Neural progenitor cell (in vitro differentiated cells): ENCODE measurements at regions not wholly inside any gene's neighbourhood (a gene's known extent, or its start where the extent isn't known, plus 50 kb on each side); places are given as distances from the start of the nearest gene placed in this dataset.

Source experiments
- DNase-seq: peaks from one replicate; pipeline ENCODE4 v3.0.0-alpha.2; 2016; ENCODE audit warnings: low spot score
- H2AFZ ChIP-seq: fragments of 200-600 bp; sonication (generic); replicated peaks from 2 replicates; pipeline ENCODE4 v1.6.1; 2016; ENCODE audit warnings: antibody characterized with exemption
- H3F3A ChIP-seq: fragments of 200-600 bp; sonication (generic); 2 replicates; pipeline ENCODE4 v1.6.1; 2016; ENCODE audit warnings: antibody characterized with exemption, low read depth
- H3K27ac ChIP-seq: fragments of 200-600 bp; sonication (generic); 2 replicates; pipeline ENCODE4 v1.5.1; 2016; ENCODE audit warnings: mild to moderate bottlenecking
- H3K27me3 ChIP-seq: fragments of 200-600 bp; sonication (generic); 2 replicates; pipeline ENCODE4 v1.6.1; 2016; ENCODE audit warnings: mild to moderate bottlenecking, moderate library complexity
- H3K36me3 ChIP-seq: fragments of 200-600 bp; sonication (generic); 2 replicates; pipeline ENCODE4 v1.5.1; 2016
- H3K4me1 ChIP-seq: fragments of 200-600 bp; sonication (generic); 2 replicates; pipeline ENCODE4 v1.6.1; 2016; ENCODE audit warnings: mixed run types
- H3K4me2 ChIP-seq: fragments of 200-600 bp; sonication (generic); 2 replicates; pipeline ENCODE4 v1.6.1; 2016
- H3K4me3 ChIP-seq: fragments of 200-600 bp; sonication (generic); 2 replicates; pipeline ENCODE4 v1.5.1; 2016
- H3K79me2 ChIP-seq: fragments of 200-600 bp; sonication (generic); 2 replicates; pipeline ENCODE4 v1.6.1; 2016; ENCODE audit warnings: low read depth
- H3K9ac ChIP-seq: fragments of 200-600 bp; sonication (generic); 2 replicates; pipeline ENCODE4 v1.6.1; 2016
- H3K9me3 ChIP-seq: fragments of 200-600 bp; sonication (generic); 2 replicates; pipeline ENCODE4 v1.5.1; 2016; ENCODE audit warnings: low read depth
- H4K20me1 ChIP-seq: fragments of 200-600 bp; sonication (generic); 2 replicates; pipeline ENCODE4 v1.6.1; 2016; ENCODE audit warnings: low read depth
- H3K27ac Mint-ChIP-seq: 3 replicates; pipeline ENCODE4 v1.8.0; 2021; ENCODE audit warnings: mixed read lengths
- H3K27me3 Mint-ChIP-seq: 2 replicates; pipeline ENCODE4 v1.8.0; 2022; ENCODE audit warnings: low read depth, mild to moderate bottlenecking, inconsistent platforms, moderate library complexity, mixed read lengths; ENCODE audit not compliant: insufficient read depth
- H3K36me3 Mint-ChIP-seq: 3 replicates; pipeline ENCODE4 v1.8.0; 2021; ENCODE audit warnings: mixed read lengths
- H3K4me1 Mint-ChIP-seq: 3 replicates; pipeline ENCODE4 v1.8.0; 2021; ENCODE audit warnings: mixed read lengths
- H3K4me3 Mint-ChIP-seq: 3 replicates; pipeline ENCODE4 v1.8.0; 2021; ENCODE audit warnings: mild to moderate bottlenecking, moderate library complexity, mixed read lengths
- H3K9me3 Mint-ChIP-seq: 3 replicates; pipeline ENCODE4 v1.8.0; 2020; ENCODE audit warnings: mixed read lengths
- CTCF ChIP-seq: fragments of 200-600 bp; sonication (generic); IDR thresholded peaks from 2 replicates; pipeline ENCODE4 v1.5.1; 2017; ENCODE audit warnings: antibody characterized with exemption, mild to moderate bottlenecking
- EZH2 ChIP-seq: fragments of 200-600 bp; sonication (generic); IDR thresholded peaks from 2 replicates; pipeline ENCODE4 v1.6.1; 2017; ENCODE audit warnings: antibody characterized with exemption, mild to moderate bottlenecking, moderate library complexity
- EZH2phosphoT487 ChIP-seq: fragments of 200-600 bp; sonication (generic); IDR thresholded peaks from 2 replicates; pipeline ENCODE4 v1.6.1; 2017; ENCODE audit warnings: antibody characterized with exemption

GRCh38 chr6:54771968-54772367, 74.6 kb upstream of the FAM83B start:
- H3K36me3 Mint-ChIP-seq, result no peaks in the 10 kb centered on the region
- Histone ChIP-seq H2AFZ (no peak overlapping the region), H4K20me1 (no peaks in the 10 kb centered on the region), H3K79me2 (no peaks in the 10 kb centered on the region), H3K9ac (no peak overlapping the region), H3K36me3 (no peaks in the 10 kb centered on the region), H3K27me3 (no peaks in the 10 kb centered on the region), H3F3A (no peaks in the 10 kb centered on the region), H3K4me1 (no peaks in the 10 kb centered on the region), H3K27ac (no peak overlapping the region), H3K4me3 (no peak overlapping the region), H3K4me2 (no peak overlapping the region), H3K9me3 (no peaks in the 10 kb centered on the region)
- no peak overlapping the region for H3K4me3 Mint-ChIP-seq
- DNase-seq, result no peak
- H3K9me3 Mint-ChIP-seq, result no peaks in the 10 kb centered on the region
- H3K4me1 Mint-ChIP-seq, result no peaks in the 10 kb centered on the region
- H3K27me3 Mint-ChIP-seq, result no peaks in the 10 kb centered on the region
- no peak overlapping the region for H3K27ac Mint-ChIP-seq
- TF ChIP-seq EZH2phosphoT487, result no peak
- no peak for TF ChIP-seq EZH2
- TF ChIP-seq CTCF, result no peak

GRCh38 chr6:54772610-54773009, 74.0 kb upstream of the FAM83B start:
- Histone ChIP-seq H3K9ac (no peak overlapping the region), H3K36me3 (no peaks in the 10 kb centered on the region), H3K4me2 (no peak overlapping the region), H4K20me1 (no peaks in the 10 kb centered on the region), H2AFZ (no peak overlapping the region), H3K4me1 (no peaks in the 10 kb centered on the region), H3F3A (no peaks in the 10 kb centered on the region), H3K79me2 (no peaks in the 10 kb centered on the region), H3K4me3 (no peak overlapping the region), H3K27me3 (no peaks in the 10 kb centered on the region), H3K9me3 (no peaks in the 10 kb centered on the region), H3K27ac (no peak overlapping the region)
- DNase-seq, result no peak
- Mint-ChIP-seq H3K4me1 (no peaks in the 10 kb centered on the region), H3K4me3 (no peak overlapping the region), H3K27me3 (no peaks in the 10 kb centered on the region), H3K27ac (no peak overlapping the region), H3K36me3 (no peaks in the 10 kb centered on the region), H3K9me3 (no peaks in the 10 kb centered on the region)
- TF ChIP-seq EZH2phosphoT487 (no peak), CTCF (no peak), EZH2 (no peak)

GRCh38 chr6:54775576-54775975, 71.0 kb upstream of the FAM83B start:
- Histone ChIP-seq H2AFZ (no peak overlapping the region), H3K36me3 (no peaks in the 10 kb centered on the region), H3K27me3 (no peaks in the 10 kb centered on the region), H3K27ac (no peak overlapping the region), H3K9me3 (no peaks in the 10 kb centered on the region), H3F3A (no peaks in the 10 kb centered on the region), H3K4me1 (peaks cover 8% of the 10 kb centered on the region), H3K79me2 (no peaks in the 10 kb centered on the region), H3K9ac (no peak overlapping the region), H3K4me3 (no peak overlapping the region), H3K4me2 (no peak overlapping the region), H4K20me1 (no peaks in the 10 kb centered on the region)
- Mint-ChIP-seq H3K4me3 (no peak overlapping the region), H3K4me1 (peaks cover 4% of the 10 kb centered on the region), H3K36me3 (no peaks in the 10 kb centered on the region), H3K27me3 (no peaks in the 10 kb centered on the region), H3K9me3 (no peaks in the 10 kb centered on the region), H3K27ac (no peak overlapping the region)
- TF ChIP-seq CTCF (no peak), EZH2phosphoT487 (no peak), EZH2 (no peak)
- no peak for DNase-seq

- peaks cover 4% of the 10 kb centered on the region for H3K4me1 Mint-ChIP-seq
- H3F3A ChIP-seq, result no peaks in the 10 kb centered on the region
- H3K9me3 ChIP-seq, result no peaks in the 10 kb centered on the region
- H3K4me1 ChIP-seq, result peaks cover 8% of the 10 kb centered on the region
- no peak for DNase-seq
- H4K20me1 ChIP-seq, result no peaks in the 10 kb centered on the region
- H3K36me3 ChIP-seq, result no peaks in the 10 kb centered on the region
- H3K36me3 Mint-ChIP-seq, result no peaks in the 10 kb centered on the region
- no peak overlapping the region for H3K27ac Mint-ChIP-seq
- no peak overlapping the region for H3K4me3 Mint-ChIP-seq
- H3K79me2 ChIP-seq, result no peaks in the 10 kb centered on the region
- H3K9me3 Mint-ChIP-seq, result no peaks in the 10 kb centered on the region
- no peak for TF ChIP-seq EZH2
- no peak for TF ChIP-seq CTCF
- TF ChIP-seq EZH2phosphoT487, result no peak
- H3K27me3 ChIP-seq, result no peaks in the 10 kb centered on the region
- no peaks in the 10 kb centered on the region for H3K27me3 Mint-ChIP-seq
- no peak overlapping the region for H3K9ac ChIP-seq
- H3K4me2 ChIP-seq, result no peak overlapping the region
- H2AFZ ChIP-seq, result no peak overlapping the region
- no peak overlapping the region for H3K27ac ChIP-seq
- no peak overlapping the region for H3K4me3 ChIP-seq
These were observed 69.7 kb upstream of the FAM83B start for GRCh38 chr6:54776891-54777290.
